Keratinocyte (primary cell): ENCODE measurements at regions not wholly inside any gene's neighbourhood (a gene's known extent, or its start where the extent isn't known, plus 50 kb on each side); places are given as distances from the start of the nearest gene placed in this dataset.
A peak's percentile ranks its signal among the peaks of the same experiment; 100 is the strongest.

Source experiments
- DNase-seq: peaks from one replicate; pipeline ENCODE4 v3.0.0-alpha.2; 2011; ENCODE audit warnings: low read depth, missing footprints, low spot score
- FAIRE-seq: peaks from 2 replicates; lab custom pipeline; 2011; peaks lifted over from hg19 to GRCh38; lab: Jason Lieb, UNC
- H2AFZ ChIP-seq: 2 replicates; pipeline ENCODE4 v1.6.0; 2012; ENCODE audit warnings: low read length, control low read depth, inconsistent platforms; ENCODE audit not compliant: control insufficient read depth
- H3K27ac ChIP-seq: 2 replicates; pipeline ENCODE4 v1.5.1; 2011; ENCODE audit warnings: low read length; ENCODE audit not compliant: control insufficient read depth, insufficient read depth
- H3K27me3 ChIP-seq: 3 replicates; pipeline ENCODE4 v1.6.0; 2011; ENCODE audit warnings: low read length; ENCODE audit not compliant: control insufficient read depth, insufficient read depth; ENCODE audit errors: extremely low read depth
- H3K36me3 ChIP-seq, 2 experiments: 2 replicates in 1 of 2; 3 replicates in 1 of 2; pipeline ENCODE4 v1.5.1; 2011; ENCODE audit warnings: low read length in 2 of 2, mild to moderate bottlenecking in 1 of 2; ENCODE audit not compliant: control insufficient read depth in 2 of 2, insufficient read depth in 2 of 2; ENCODE audit errors: extremely low read depth in 1 of 2
- H3K4me1 ChIP-seq: 3 replicates; pipeline ENCODE4 v1.5.1; 2011; ENCODE audit warnings: low read length; ENCODE audit not compliant: control insufficient read depth, insufficient read depth; ENCODE audit errors: extremely low read depth
- H3K4me2 ChIP-seq: 3 replicates; pipeline ENCODE4 v1.6.0; 2011; ENCODE audit warnings: low read depth, low read length; ENCODE audit not compliant: control insufficient read depth, insufficient read depth; ENCODE audit errors: extremely low read depth
- H3K4me3 ChIP-seq, 3 experiments: fragments of 200-600 bp in 1 of 3; sonication (generic) in 1 of 3; 2 replicates in 2 of 3; 3 replicates in 1 of 3; pipeline ENCODE4 v1.5.1; 2011 to 2016; ENCODE audit warnings: low read length in 3 of 3, mild to moderate bottlenecking in 3 of 3, control low read depth in 2 of 3, inconsistent platforms in 1 of 3, low read depth in 1 of 3, mixed read lengths in 1 of 3, mixed run types in 1 of 3, moderate library complexity in 1 of 3; ENCODE audit not compliant: control insufficient read depth in 2 of 3, insufficient read depth in 2 of 3; ENCODE audit errors: extremely low read depth in 1 of 3
- H3K79me2 ChIP-seq: 2 replicates; pipeline ENCODE4 v1.6.0; 2012; ENCODE audit warnings: low read length; ENCODE audit not compliant: control insufficient read depth, insufficient read depth
- H3K9ac ChIP-seq: 3 replicates; pipeline ENCODE4 v1.6.0; 2011; ENCODE audit warnings: low read length; ENCODE audit not compliant: control insufficient read depth, insufficient read depth; ENCODE audit errors: extremely low read depth
- H3K9me1 ChIP-seq: 3 replicates; pipeline ENCODE4 v1.6.0; 2011; ENCODE audit warnings: low read length; ENCODE audit not compliant: control insufficient read depth, insufficient read depth; ENCODE audit errors: extremely low read depth
- H3K9me3 ChIP-seq: 2 replicates; pipeline ENCODE4 v1.5.1; 2012; ENCODE audit warnings: low read depth, low read length; ENCODE audit not compliant: control insufficient read depth
- H4K20me1 ChIP-seq: 3 replicates; pipeline ENCODE4 v1.6.0; 2011; ENCODE audit warnings: low read length; ENCODE audit not compliant: control insufficient read depth, insufficient read depth; ENCODE audit errors: extremely low read depth
- CTCF ChIP-seq, 3 experiments: IDR thresholded peaks in 1 of 3; conservative IDR thresholded peaks in 1 of 3; optimal IDR thresholded peaks in 1 of 3; 2 replicates in 2 of 3; 3 replicates in 1 of 3; pipeline versions ENCODE3 to v1.5.1; 2011; ENCODE audit warnings: low read length in 3 of 3, mild to moderate bottlenecking in 3 of 3, moderate library complexity in 2 of 3, control low read depth in 1 of 3, inconsistent platforms in 1 of 3; ENCODE audit not compliant: insufficient read depth in 2 of 3; ENCODE audit errors: extremely low read depth in 1 of 3
- EZH2 ChIP-seq: IDR thresholded peaks from one replicate; pipeline ENCODE4 v1.6.1; 2012; ENCODE audit warnings: inconsistent platforms, mild to moderate bottlenecking, low read length, moderate library complexity
- dilution Hi-C: fragments of 300-500 bp; cut with MboI; formaldehyde crosslinking; loops from one replicate; pipeline ENCODE4 v1.7.0; 2020; ENCODE audit warnings: low sequenced_read_pairs; ENCODE audit not compliant: extremely low pct_ligation_motif_present

DNA sequence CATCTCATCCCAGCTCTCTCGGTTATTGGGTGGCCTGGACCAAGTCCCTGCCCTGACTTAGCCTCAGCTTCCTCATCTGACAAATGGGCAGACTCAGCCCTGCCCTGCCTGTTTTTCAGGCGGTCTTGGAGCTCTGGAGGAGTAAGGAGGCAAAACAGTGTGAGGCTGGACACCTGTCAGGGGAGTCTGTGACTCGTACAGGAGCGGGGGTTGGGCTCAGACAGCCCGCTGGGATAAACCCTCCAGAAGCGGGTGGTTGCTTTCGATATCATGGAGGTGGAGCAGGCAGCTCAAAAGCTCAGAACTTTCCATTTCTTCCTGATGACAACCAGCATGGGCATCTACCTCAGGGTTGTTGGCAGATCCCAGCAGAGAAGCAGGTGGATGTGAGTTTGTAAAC, 72.9 kb upstream of the GGTA1 start:
- no peak overlapping the region for H3K9ac ChIP-seq
- H3K27ac ChIP-seq: no peak overlapping the region
- DNase-seq (no peak), FAIRE-seq (no peak)
- TF ChIP-seq EZH2: no peak
- no peak overlapping the region for H3K4me3 ChIP-seq
- dilution Hi-C loops: no loop called here
- H3K36me3 ChIP-seq: no peaks in the 10 kb centered on the region
- no peaks in the 10 kb centered on the region for H3K79me2 ChIP-seq
- H3K27me3 ChIP-seq: peaks cover 3% of the 10 kb centered on the region
- no peaks in the 10 kb centered on the region for H4K20me1 ChIP-seq
- no peak overlapping the region for H2AFZ ChIP-seq
- no peaks in the 10 kb centered on the region for H3K9me3 ChIP-seq
- no peak overlapping the region for H3K4me2 ChIP-seq
- peaks cover 3% of the 10 kb centered on the region for H3K4me1 ChIP-seq
- no peaks in the 10 kb centered on the region for H3K9me1 ChIP-seq

DNA sequence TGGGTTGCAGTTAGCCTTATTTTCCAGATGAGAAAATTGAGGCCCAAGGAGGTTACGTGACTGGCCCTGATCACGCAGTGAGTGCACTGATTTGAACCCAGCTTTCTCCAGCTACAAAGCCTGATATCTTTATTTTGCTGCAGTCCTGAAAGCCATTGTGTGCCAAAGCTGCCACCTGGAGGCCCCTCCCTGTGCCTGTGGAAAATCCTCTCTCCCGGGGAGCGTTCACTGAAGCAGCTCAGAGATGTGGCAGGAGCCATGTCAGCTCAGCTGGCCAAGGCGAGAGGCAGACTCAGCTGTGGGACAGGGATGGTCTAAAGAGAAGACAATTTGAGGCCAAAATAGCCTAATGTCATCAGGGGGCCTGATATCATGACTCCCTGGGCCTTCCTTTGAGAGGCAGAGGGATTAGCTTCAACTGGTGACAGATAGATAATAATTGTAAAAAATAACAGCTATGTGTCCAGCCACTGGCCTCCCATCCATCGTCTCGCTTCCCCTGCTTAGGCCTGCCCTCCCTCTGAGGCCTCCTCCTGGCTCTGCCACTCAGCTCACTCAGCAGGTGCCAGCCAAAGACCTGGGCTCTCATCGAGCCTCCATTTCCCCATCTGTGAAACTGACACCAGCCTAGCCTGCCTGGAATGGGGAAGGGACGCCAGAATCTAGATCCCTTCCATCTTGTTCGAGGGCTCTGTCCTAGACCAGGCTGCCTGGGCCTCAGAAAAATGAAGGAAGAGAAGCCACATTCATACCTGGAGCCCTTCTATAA, 74.3 kb upstream of the GGTA1 start:
- Histone ChIP-seq H3K9ac (no peak overlapping the region), H3K27me3 (peaks cover 3% of the 10 kb centered on the region), H3K4me2 (no peak overlapping the region), H3K27ac (no peak overlapping the region), H3K4me3 (no peak overlapping the region), H3K4me1 (peaks cover 2% of the 10 kb centered on the region), H3K9me3 (no peaks in the 10 kb centered on the region), H3K36me3 (no peaks in the 10 kb centered on the region), H3K79me2 (no peaks in the 10 kb centered on the region), H4K20me1 (no peaks in the 10 kb centered on the region), H2AFZ (no peak overlapping the region), H3K9me1 (no peaks in the 10 kb centered on the region)
- DNase-seq: no peak
- dilution Hi-C loops: no loop called here
- peak in 1 of 3 experiments; percentile 20 for TF ChIP-seq CTCF (optimal IDR thresholded peaks at IDR 0.05 in 1 of 3, IDR thresholded peaks at IDR 0.05 in 1 of 3, conservative IDR thresholded peaks at IDR 0.05 in 1 of 3; ENCODE audit: extremely low read depth in 1 of 3, insufficient read depth in 2 of 3, low read length in 3 of 3)
- no peak for TF ChIP-seq EZH2
- no peak for FAIRE-seq
